ENCODE measurements at regions not wholly inside any gene's neighbourhood (a gene's known extent, or its start where the extent isn't known, plus 50 kb on each side); places are given as distances from the start of the nearest gene placed in this dataset.

DNA sequence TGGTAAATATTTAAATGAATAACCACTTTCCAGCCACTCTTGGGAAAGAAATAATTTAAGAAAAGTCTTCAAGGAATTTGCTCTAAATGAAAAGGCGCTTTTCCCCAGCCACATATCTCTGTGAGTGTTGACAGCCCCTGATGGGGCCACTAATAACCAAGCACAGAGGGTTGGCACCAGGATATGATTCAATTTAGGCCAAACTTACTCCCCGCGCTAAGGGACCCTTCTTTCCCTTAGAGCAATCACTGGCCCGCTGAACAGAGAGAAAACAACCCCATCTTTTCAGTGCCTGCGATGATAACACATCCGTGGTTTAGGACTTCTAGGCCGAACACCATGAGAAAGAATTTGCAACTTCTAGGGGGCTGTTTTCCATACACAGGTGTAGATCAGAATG is 310.8 kb downstream of the EIPR1 start:
- H3K27ac ChIP-seq (ENCODE audit: low read length) = no peak overlapping the region
- H4K20me1 ChIP-seq (ENCODE audit: insufficient read depth, low read length) = no peaks in the 10 kb centered on the region
- no peak overlapping the region for H3K9ac ChIP-seq (ENCODE audit: low read length)
- no peak for DNase-seq
- H2AFZ ChIP-seq (ENCODE audit: low read length) = no peak overlapping the region
- H3F3A ChIP-seq (ENCODE audit: insufficient read depth, low read length) = no peaks in the 10 kb centered on the region
- no peak overlapping the region for H3K4me3 ChIP-seq (ENCODE audit: low read length)
- TF ChIP-seq, protein P1, sequence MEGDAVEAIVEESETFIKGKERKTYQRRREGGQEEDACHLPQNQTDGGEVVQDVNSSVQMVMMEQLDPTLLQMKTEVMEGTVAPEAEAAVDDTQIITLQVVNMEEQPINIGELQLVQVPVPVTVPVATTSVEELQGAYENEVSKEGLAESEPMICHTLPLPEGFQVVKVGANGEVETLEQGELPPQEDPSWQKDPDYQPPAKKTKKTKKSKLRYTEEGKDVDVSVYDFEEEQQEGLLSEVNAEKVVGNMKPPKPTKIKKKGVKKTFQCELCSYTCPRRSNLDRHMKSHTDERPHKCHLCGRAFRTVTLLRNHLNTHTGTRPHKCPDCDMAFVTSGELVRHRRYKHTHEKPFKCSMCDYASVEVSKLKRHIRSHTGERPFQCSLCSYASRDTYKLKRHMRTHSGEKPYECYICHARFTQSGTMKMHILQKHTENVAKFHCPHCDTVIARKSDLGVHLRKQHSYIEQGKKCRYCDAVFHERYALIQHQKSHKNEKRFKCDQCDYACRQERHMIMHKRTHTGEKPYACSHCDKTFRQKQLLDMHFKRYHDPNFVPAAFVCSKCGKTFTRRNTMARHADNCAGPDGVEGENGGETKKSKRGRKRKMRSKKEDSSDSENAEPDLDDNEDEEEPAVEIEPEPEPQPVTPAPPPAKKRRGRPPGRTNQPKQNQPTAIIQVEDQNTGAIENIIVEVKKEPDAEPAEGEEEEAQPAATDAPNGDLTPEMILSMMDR (IDR thresholded peaks at IDR 0.05; ENCODE audit: low read length) = no peak
- TF ChIP-seq EZH2 (optimal IDR thresholded peaks at IDR 0.05; ENCODE audit: low read depth, low read length) = no peak
- TF ChIP-seq EZH2phosphoT487 (IDR thresholded peaks at IDR 0.05; ENCODE audit: low read length) = no peak
- H3K4me1 ChIP-seq (ENCODE audit: low read length) = no peaks in the 10 kb centered on the region
- H3K36me3 ChIP-seq (replicated peaks; ENCODE audit: insufficient read depth, low read length) = no peaks in the 10 kb centered on the region
- H3K9me2 ChIP-seq (replicated peaks; ENCODE audit: insufficient read depth, low read length) = no peaks in the 10 kb centered on the region
- H3K9me3 ChIP-seq (replicated peaks; ENCODE audit: insufficient read depth, low read length) = no peaks in the 10 kb centered on the region
- no peak overlapping the region for H3K4me2 ChIP-seq (ENCODE audit: low read depth, low read length)
- no peaks in the 10 kb centered on the region for H3K79me2 ChIP-seq (ENCODE audit: low read length)
- H3K27me3 ChIP-seq (replicated peaks; ENCODE audit: insufficient read depth, low read length) = no peaks in the 10 kb centered on the region

- H3K79me2 ChIP-seq (ENCODE audit: low read length) = no peaks in the 10 kb centered on the region
- H3K36me3 ChIP-seq (replicated peaks; ENCODE audit: insufficient read depth, low read length) = no peaks in the 10 kb centered on the region
- H3K9me3 ChIP-seq (replicated peaks; ENCODE audit: insufficient read depth, low read length) = no peaks in the 10 kb centered on the region
- no peak for DNase-seq
- H2AFZ ChIP-seq (ENCODE audit: low read length) = no peak overlapping the region
- H3K9me2 ChIP-seq (replicated peaks; ENCODE audit: insufficient read depth, low read length) = no peaks in the 10 kb centered on the region
- H3K27ac ChIP-seq (ENCODE audit: low read length) = no peak overlapping the region
- no peaks in the 10 kb centered on the region for H4K20me1 ChIP-seq (ENCODE audit: insufficient read depth, low read length)
- no peak overlapping the region for H3K4me2 ChIP-seq (ENCODE audit: low read depth, low read length)
- no peaks in the 10 kb centered on the region for H3K4me1 ChIP-seq (ENCODE audit: low read length)
- TF ChIP-seq, protein P1 (IDR thresholded peaks at IDR 0.05; ENCODE audit: low read length) = no peak
- TF ChIP-seq EZH2phosphoT487 (IDR thresholded peaks at IDR 0.05; ENCODE audit: low read length) = no peak
- no peak for TF ChIP-seq EZH2 (optimal IDR thresholded peaks at IDR 0.05; ENCODE audit: low read depth, low read length)
- no peak overlapping the region for H3K4me3 ChIP-seq (ENCODE audit: low read length)
- no peaks in the 10 kb centered on the region for H3K27me3 ChIP-seq (replicated peaks; ENCODE audit: insufficient read depth, low read length)
- H3F3A ChIP-seq (ENCODE audit: insufficient read depth, low read length) = no peaks in the 10 kb centered on the region
- H3K9ac ChIP-seq (ENCODE audit: low read length) = no peak overlapping the region
Observed at GRCh38 chr2:3065928-3066327, 311.7 kb downstream of the EIPR1 start.

GRCh38 chr2:3062476-3063260 is 314.9 kb downstream of the EIPR1 start:
- Histone ChIP-seq H3K36me3 (replicated peaks; ENCODE audit: insufficient read depth, low read length) (no peaks in the 10 kb centered on the region), H3K4me1 (ENCODE audit: low read length) (no peaks in the 10 kb centered on the region), H3K9ac (ENCODE audit: low read length) (no peak overlapping the region), H3K4me2 (ENCODE audit: low read depth, low read length) (no peak overlapping the region), H4K20me1 (ENCODE audit: insufficient read depth, low read length) (no peaks in the 10 kb centered on the region), H3K9me2 (replicated peaks; ENCODE audit: insufficient read depth, low read length) (no peaks in the 10 kb centered on the region), H2AFZ (ENCODE audit: low read length) (no peak overlapping the region), H3K4me3 (ENCODE audit: low read length) (no peak overlapping the region), H3K79me2 (ENCODE audit: low read length) (no peaks in the 10 kb centered on the region), H3K27me3 (replicated peaks; ENCODE audit: insufficient read depth, low read length) (no peaks in the 10 kb centered on the region), H3F3A (ENCODE audit: insufficient read depth, low read length) (no peaks in the 10 kb centered on the region), H3K9me3 (replicated peaks; ENCODE audit: insufficient read depth, low read length) (no peaks in the 10 kb centered on the region), H3K27ac (ENCODE audit: low read length) (no peak overlapping the region)
- DNase-seq = no peak
- TF ChIP-seq EZH2 (optimal IDR thresholded peaks at IDR 0.05; ENCODE audit: low read depth, low read length) = no peak
- TF ChIP-seq EZH2phosphoT487 (IDR thresholded peaks at IDR 0.05; ENCODE audit: low read length) = no peak
- TF ChIP-seq, protein P1 (IDR thresholded peaks at IDR 0.05; ENCODE audit: low read length) = no peak

Measured in MM.1S (cell line).